Fibroblast of villous mesenchyme (primary cell): ENCODE measurements at regions not wholly inside any gene's neighbourhood (a gene's known extent, or its start where the extent isn't known, plus 50 kb on each side); places are given as distances from the start of the nearest gene placed in this dataset.
"Not testable (repeated sequence)": the region's sequence is repeated elsewhere in the genome, so short reads cannot be mapped to it uniquely, and the experiment has no call there.

Source experiments
- DNase-seq: peaks from one replicate; pipeline ENCODE4 v3.0.0-alpha.2; 2010; ENCODE audit warnings: low read depth
- H3K4me3 ChIP-seq: 2 replicates; pipeline ENCODE4 v1.5.1; 2011; ENCODE audit warnings: low read depth, mild to moderate bottlenecking, low read length
- CTCF ChIP-seq: IDR thresholded peaks from 2 replicates; pipeline ENCODE4 v1.5.1; 2012; ENCODE audit warnings: low read depth, mild to moderate bottlenecking, low read length; ENCODE audit not compliant: insufficient read depth

DNA sequence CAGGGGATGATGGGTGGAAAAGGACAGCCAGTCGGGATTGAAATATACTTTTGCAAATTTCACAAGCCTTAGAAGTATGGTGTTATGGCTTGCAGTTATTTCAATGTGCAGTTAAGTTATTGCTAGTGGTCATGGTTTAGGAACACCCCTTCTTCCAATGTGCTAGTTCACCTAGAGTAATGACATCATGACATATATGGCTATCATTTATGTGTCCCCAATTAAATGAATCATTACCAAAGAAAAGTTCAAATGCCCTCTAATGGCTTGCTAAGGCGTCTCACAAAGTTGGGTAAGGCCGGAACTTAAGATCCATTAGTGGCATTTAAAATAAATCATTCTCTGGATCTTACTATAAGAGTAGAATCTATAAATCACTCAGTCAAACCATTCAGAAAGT is 271.6 kb downstream of the SPRY2 start:
- no peak for TF ChIP-seq CTCF
- no peak overlapping the region for H3K4me3 ChIP-seq
- DNase-seq, result no peak

- no peak for DNase-seq
- TF ChIP-seq CTCF, result no peak
These were observed 274.9 kb downstream of the SPRY2 start for GRCh38 chr13:80065996-80066395.

GRCh38 chr13:80062416-80062815 is 278.5 kb downstream of the SPRY2 start:
- DNase-seq, H3K4me3 ChIP-seq: not testable (repeated sequence)

More at GRCh38 chr13:80065996-80066395, 274.9 kb downstream of the SPRY2 start:
- H3K4me3 ChIP-seq, result no peak overlapping the region

DNA sequence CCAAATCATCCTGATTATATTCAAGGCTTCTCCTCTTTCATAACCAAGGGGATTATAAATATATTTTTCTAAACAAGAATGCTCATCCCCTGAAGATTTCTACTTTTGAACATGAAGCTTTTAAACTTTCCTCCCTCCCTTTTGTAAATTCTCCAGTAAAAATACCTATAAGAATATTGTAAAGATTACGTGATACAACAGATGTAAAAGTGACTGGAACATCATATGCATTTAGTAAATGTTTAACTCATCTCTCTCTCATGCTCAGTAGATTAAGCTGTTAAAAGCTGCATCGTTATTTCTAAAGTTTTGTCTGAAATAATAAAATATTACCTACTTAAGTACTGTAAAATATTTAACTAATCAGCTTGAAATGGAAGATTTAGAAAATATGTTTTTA is 281.1 kb downstream of the SPRY2 start:
- no peak for DNase-seq
- TF ChIP-seq CTCF, result no peak
- H3K4me3 ChIP-seq, result no peak overlapping the region

- TF ChIP-seq CTCF, result no peak
- no peak overlapping the region for H3K4me3 ChIP-seq
- DNase-seq, result no peak
These were observed 282.3 kb downstream of the SPRY2 start for GRCh38 chr13:80058626-80059025.

DNA sequence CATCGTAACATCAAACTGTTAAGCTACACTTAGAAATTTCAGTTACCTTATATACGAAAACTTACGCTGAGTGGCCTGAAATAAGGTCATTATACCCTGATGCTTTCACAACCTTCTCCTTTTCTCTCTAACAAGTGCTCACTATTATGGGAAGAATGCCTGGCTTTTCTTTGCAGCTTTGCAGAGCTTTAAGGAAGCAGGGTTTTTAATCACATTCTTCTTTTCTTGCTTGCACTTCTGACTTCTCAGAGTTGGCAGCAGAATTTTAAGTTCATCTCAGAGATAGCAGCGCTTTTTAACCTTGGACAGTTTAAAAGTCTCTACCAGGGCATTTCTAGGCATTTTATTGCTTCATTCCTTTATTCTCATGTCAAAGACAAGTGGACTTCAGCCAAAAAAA is 285.1 kb downstream of the SPRY2 start:
- no peak for DNase-seq
- no peak overlapping the region for H3K4me3 ChIP-seq
- TF ChIP-seq CTCF, result no peak

GRCh38 chr13:80054806-80055205 is 286.1 kb downstream of the SPRY2 start:
- no peak overlapping the region for H3K4me3 ChIP-seq
- DNase-seq, result no peak
- TF ChIP-seq CTCF, result no peak
